ENCODE measurements at regions not wholly inside any gene's neighbourhood (a gene's known extent, or its start where the extent isn't known, plus 50 kb on each side); places are given as distances from the start of the nearest gene placed in this dataset.

GRCh38 chr10:14468023-14468441 is 137.3 kb upstream of the FRMD4A start:
- no peak for ATAC-seq

DNA sequence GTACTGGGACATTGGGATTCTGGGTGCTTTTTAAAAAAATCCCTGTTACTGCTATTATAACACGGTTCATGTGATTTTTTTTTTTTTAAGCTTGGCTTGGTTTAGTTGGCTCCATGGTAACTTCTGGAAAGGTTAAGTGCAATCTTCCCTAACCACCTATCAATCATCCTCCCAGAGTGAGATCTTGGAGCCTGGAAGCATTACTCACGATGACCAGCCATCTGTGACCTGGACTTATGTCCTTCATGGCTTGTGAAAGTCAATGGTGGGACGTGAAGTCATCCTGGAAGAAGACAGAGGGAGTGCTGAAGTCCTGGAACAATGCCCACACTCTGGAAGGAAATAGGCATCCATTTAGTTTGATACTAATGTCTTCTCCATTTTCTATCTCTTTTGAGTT is 135.5 kb upstream of the FRMD4A start:
- no peak for ATAC-seq

- no peak for ATAC-seq
These were observed 129.7 kb upstream of the FRMD4A start for GRCh38 chr10:14460447-14460846.

GRCh38 chr10:14459665-14460064 is 128.9 kb upstream of the FRMD4A start:
- no peak for ATAC-seq

DNA sequence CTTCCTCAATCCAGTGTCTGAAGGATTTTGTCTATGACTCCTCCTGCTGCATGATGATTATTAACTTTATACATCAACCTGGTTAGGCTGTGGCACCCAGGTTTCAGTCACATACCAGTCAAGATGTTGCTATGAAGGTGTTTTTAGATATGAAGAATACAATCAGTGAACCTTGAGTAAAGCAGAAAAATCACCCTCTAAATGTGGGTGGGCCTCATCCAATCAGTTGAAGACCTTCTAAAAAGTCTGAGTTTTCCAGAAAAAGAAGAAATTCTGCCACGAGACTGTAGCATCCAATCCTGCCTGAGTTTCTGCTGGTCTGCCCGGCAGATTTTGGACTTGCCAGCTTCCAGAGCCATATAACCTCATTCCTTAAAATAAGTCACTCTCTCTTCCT is 126.1 kb upstream of the FRMD4A start:
- ATAC-seq, result no peak

GRCh38 chr10:14456218-14456869 is 125.6 kb upstream of the FRMD4A start:
- ATAC-seq, result no peak

DNA sequence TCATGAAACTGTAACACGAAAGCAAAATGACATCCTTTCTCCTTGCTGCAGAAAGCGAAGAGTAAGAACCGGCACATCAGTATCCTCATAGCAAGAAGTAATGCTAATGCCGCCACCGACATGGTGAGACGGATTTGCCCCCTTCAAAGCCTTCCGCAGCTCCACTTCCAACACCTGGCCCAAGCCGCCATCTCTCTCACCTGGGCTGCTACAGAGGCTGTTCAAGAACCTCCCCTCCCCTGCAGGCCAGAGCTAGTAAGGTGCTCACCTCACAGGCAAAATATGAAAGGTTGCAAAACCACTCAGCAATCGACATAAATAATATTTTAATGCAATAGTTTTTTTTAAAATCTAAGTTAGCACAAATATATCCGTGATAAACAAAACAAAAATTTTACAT is 123.9 kb upstream of the FRMD4A start:
- no peak for ATAC-seq

DNA sequence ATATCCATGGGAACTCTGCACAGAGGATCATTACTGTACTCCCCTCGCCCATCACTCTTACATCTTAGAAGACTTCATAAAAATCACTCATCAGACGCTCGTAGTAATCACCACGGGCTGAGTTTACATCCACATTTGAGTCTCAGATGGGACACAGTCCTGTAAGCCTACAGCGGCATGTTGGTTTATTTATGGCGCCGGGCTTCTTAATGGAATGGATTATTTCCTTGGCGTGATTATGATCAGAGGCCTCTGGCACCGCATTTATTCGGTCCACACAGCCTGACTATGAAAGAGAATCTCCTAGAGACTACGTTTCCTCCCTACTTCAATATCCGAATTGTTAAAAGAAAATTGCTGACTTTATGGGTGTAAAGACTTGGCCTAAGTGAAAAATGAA is 123.5 kb upstream of the FRMD4A start:
- no peak for ATAC-seq

DNA sequence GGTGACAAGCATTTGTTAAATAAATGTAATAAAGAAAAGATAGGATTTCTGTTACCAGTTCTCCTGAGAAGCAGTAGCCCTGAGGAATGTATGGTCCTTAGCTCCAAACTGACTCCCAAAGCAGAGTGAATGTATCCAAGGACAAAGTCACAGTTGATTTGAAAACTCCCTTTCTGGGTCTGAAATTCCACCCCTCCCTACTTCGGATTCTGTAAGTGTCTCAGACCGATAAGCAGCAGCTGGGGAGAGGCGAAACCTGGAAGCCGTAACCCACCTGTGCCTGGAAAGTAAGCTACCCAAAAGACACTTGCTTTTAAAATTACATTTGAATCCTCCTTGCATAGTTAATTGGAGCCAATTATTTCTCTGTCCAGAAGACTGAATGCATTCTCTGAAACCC is 122.9 kb upstream of the FRMD4A start:
- no peak for ATAC-seq

DNA sequence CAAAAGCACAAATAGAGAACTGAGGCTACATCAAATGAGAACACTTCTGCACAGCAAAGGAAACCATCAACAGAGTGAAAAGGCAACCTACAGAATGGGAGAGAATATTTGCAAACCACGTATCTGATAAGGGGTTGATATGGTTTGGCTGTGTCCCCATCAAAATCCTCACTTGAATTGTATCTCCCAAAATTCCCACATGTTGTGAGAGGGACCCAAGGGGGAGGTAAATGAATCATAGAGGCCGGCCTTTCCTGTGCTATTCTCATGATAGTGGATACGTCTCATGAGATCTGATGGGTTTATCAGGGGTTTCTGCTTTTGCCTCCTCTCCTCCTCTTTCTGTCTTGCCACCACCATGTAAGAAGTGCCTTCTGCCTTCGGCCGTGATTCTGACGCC is 120.6 kb upstream of the FRMD4A start:
- no peak for ATAC-seq

DNA sequence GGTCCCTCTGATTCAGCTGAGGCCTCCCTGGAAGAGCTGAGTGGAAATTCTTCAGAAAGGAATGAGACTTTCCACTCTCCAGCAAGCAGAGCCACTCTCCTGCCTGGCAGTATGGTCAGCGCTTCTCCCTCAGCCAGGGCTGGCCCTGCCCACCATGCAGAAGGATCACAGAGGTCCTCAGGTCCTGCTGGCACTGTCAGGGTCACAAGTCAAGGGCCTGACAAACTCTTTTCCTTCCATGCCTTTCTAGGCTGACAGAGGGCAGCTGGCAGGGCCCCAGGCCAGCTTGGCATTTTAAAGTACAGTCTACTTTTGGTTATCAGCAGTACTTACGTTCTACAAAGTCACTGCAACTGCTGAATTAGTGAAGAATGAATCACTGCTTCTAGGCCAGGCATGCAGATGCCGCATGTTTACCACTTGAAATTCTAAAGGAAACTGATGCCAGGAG is 119.3 kb upstream of the FRMD4A start:
- no peak for ATAC-seq

DNA sequence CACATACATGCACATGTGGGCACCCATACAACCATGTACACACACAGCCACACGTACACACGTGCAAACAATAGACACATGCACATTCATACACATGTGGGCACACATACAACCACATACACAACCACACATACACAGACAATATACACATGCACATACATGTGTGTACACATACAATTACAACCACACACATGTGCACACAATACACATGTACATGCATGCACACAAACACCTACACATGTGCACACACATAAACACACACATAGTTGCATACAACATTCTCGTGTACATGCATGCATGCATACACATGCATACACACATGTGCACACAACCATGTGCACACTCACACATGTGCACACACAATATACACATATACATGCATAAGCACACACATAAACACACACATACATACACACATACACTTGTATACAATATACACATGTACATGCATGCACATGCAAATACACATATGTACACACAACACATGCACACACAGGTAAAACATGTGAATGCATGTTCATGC is 118.6 kb upstream of the FRMD4A start:
- no peak for ATAC-seq

GRCh38 chr10:14448197-14448990 is 117.7 kb upstream of the FRMD4A start:
- ATAC-seq, result no peak

GRCh38 chr10:14447094-14447839 is 116.5 kb upstream of the FRMD4A start:
- no peak for ATAC-seq

- no peak for ATAC-seq
These were observed 108.9 kb upstream of the FRMD4A start for GRCh38 chr10:14439451-14440259.

GRCh38 chr10:14438576-14438975 is 107.9 kb upstream of the FRMD4A start:
- ATAC-seq, result no peak

DNA sequence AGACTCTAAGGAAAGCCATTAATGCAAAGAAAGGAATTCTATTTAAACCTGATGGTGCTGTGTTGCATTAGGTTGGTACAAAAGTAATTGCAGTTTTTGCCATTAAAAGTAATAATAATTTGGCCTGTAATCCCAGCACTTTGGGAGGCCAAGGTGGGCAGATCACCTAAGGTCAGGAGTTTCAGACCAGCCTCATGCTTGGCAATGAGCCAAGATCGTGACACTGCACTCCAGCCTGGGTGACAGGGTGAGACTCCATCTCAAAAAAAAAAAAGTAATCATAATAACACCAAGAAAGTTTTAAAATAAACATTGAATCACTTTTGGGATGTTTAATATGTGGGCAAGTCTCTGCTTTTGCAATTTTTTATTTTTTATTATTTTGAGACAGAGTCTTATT is 107.3 kb upstream of the FRMD4A start:
- ATAC-seq, result no peak

GRCh38 chr10:14435976-14436632 is 105.4 kb upstream of the FRMD4A start:
- no peak for ATAC-seq

DNA sequence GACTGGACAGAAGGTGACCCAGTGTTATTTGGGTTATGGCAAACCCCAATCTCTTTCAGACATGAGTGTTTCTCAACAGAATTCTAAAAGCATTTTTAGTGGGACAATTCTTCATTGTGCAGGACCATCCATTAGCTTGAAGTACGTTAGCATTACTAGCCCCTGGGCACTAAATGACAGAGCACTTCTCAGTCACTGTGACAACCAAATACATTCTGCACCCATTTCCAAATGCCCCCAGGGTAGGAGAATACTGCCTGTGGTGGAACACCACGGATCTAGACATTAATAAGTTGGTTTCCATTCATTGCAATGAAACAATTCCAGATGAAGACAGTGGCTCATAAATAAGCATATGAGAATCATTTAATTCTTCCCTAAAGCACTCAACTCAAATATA is 102.4 kb upstream of the FRMD4A start:
- no peak for ATAC-seq

- no peak for ATAC-seq
These were observed 101.1 kb upstream of the FRMD4A start for GRCh38 chr10:14431868-14432267.

GRCh38 chr10:14429043-14429700 is 98.4 kb upstream of the FRMD4A start:
- no peak for ATAC-seq

Data from activated CD4-positive, CD25-positive, alpha-beta regulatory T cell treated with anti-CD3 and anti-CD28 coated beads, Interleukin-2, amount 50 U/mL, for 24 hours (primary cell).